Panc1 (cell line): ENCODE measurements at regions not wholly inside any gene's neighbourhood (a gene's known extent, or its start where the extent isn't known, plus 50 kb on each side); places are given as distances from the start of the nearest gene placed in this dataset.

Experiments used
- CTCF ChIP-seq: fragments of 450-650 bp; IDR thresholded peaks from 2 replicates; pipeline ENCODE4 v1.5.1; 2017; ENCODE audit warnings: mild to moderate bottlenecking
- SIN3A ChIP-seq: IDR thresholded peaks from 2 replicates; pipeline ENCODE4 v1.6.1; 2012; ENCODE audit warnings: low read depth, mild to moderate bottlenecking, low read length, moderate library complexity, borderline replicate concordance; ENCODE audit not compliant: insufficient read depth

DNA sequence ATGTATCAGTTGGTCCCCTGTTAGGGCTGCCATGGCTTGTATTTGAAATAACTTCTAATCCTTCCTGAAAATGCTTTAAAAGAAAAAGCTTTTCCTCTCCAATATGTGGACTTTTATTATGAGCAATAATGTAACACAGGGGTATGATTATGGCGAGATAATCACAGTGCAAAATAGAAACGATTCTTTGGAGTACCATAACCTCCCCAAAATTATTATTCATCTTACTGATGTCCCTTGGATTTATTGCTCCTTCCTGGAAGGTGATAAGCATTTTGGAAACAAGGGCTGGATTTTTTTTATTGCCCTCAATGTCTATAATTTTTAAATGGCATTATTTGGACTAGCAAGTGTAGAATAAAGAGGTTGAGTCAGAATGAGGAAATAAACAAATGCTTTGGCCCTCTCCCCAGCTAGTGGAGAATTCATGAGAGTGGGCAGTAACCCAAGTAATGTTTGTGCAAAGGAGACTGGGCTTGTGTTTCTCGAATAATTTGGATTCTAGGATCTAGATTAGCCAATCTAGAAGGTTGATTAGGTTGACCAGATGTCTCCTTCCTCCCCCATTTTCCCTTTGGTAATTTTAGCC is 403.9 kb upstream of the CELF2 start:
- TF ChIP-seq CTCF (no peak), SIN3A (no peak)
